ENCODE measurements at regions not wholly inside any gene's neighbourhood (a gene's known extent, or its start where the extent isn't known, plus 50 kb on each side); places are given as distances from the start of the nearest gene placed in this dataset.
"Not testable (repeated sequence)": the region's sequence is repeated elsewhere in the genome, so short reads cannot be mapped to it uniquely, and the experiment has no call there.

DNA sequence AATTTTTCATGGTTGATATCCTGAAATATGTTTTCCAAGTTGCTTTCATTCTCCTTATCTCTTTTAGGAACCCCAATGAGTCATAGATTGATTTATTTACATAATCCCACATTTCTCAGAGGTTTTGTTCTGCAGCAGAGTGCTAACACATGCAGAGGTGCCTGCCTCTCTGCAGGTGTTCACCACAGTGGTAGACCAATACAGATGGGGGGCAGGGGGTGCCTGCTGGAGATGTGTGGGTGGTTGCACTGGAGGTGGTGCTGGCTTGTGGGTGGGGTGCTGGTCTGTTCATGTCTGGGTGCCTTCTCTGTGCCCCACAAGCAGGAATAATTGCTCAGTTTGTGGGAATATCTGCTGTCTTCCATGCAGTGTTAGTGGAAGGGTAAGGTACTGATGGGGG lies 131.1 kb downstream of the JRKL start:
- no peaks in the 10 kb centered on the region for H3K27me3 ChIP-seq (ENCODE audit: low read depth, low read length)
- no peaks in the 10 kb centered on the region for H3K4me1 ChIP-seq (ENCODE audit: control insufficient read depth in 1 of 2, insufficient read depth in 2 of 2, low read length in 2 of 2)
- H3K27ac ChIP-seq (ENCODE audit: low read length), result no peak overlapping the region
- no peaks in the 10 kb centered on the region for H3K36me3 ChIP-seq (ENCODE audit: control insufficient read depth in 1 of 2, insufficient read depth in 2 of 2, low read length in 2 of 2)
- H3K4me3 ChIP-seq (ENCODE audit: low read depth in 1 of 2, low read length in 2 of 2), result no peak overlapping the region
- H3K9me3 ChIP-seq (ENCODE audit: control insufficient read depth in 1 of 2, low read length in 2 of 2), result no peaks in the 10 kb centered on the region

GRCh38 chr11:96523656-96524055 lies 133.8 kb downstream of the JRKL start:
- no peaks in the 10 kb centered on the region for H3K9me3 ChIP-seq (ENCODE audit: control insufficient read depth in 1 of 2, low read length in 2 of 2)
- no peaks in the 10 kb centered on the region for H3K27me3 ChIP-seq (ENCODE audit: low read depth, low read length)
- no peak overlapping the region for H3K4me3 ChIP-seq (ENCODE audit: low read depth in 1 of 2, low read length in 2 of 2)
- H3K27ac ChIP-seq (ENCODE audit: low read length), result no peak overlapping the region
- H3K36me3 ChIP-seq (ENCODE audit: control insufficient read depth in 1 of 2, insufficient read depth in 2 of 2, low read length in 2 of 2), result no peaks in the 10 kb centered on the region
- no peaks in the 10 kb centered on the region for H3K4me1 ChIP-seq (ENCODE audit: control insufficient read depth in 1 of 2, insufficient read depth in 2 of 2, low read length in 2 of 2)

DNA sequence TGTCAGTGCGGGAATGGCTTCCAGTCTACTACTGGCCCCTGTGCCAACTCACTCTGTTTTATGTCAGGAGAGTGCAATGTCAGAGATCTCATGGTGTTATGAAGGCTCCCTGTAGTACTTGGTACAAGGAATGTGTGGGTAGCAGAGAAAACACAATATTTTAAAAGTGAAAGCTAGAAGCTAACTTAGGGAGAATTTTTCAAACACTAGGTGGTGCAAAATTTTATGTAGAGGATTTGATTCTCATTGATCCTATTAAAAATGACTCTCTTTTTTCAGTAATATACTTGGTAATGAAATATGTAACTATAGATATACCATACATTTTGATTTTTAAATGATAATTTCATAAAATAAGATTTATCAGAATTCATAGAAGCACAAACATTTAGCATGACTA lies 134.7 kb downstream of the JRKL start:
- no peak overlapping the region for H3K27ac ChIP-seq (ENCODE audit: low read length)
- no peaks in the 10 kb centered on the region for H3K4me1 ChIP-seq (ENCODE audit: control insufficient read depth in 1 of 2, insufficient read depth in 2 of 2, low read length in 2 of 2)
- H3K9me3 ChIP-seq (ENCODE audit: control insufficient read depth in 1 of 2, low read length in 2 of 2), result no peaks in the 10 kb centered on the region
- H3K36me3 ChIP-seq (ENCODE audit: control insufficient read depth in 1 of 2, insufficient read depth in 2 of 2, low read length in 2 of 2), result no peaks in the 10 kb centered on the region
- no peaks in the 10 kb centered on the region for H3K27me3 ChIP-seq (ENCODE audit: low read depth, low read length)
- H3K4me3 ChIP-seq (ENCODE audit: low read depth in 1 of 2, low read length in 2 of 2), result no peak overlapping the region

GRCh38 chr11:96530473-96530872 lies 140.7 kb downstream of the JRKL start:
- Histone ChIP-seq H3K9me3 (ENCODE audit: control insufficient read depth in 1 of 2, low read length in 2 of 2) (peaks cover 0 to 2% of the 10 kb centered on the region in 2 donors), H3K27ac (ENCODE audit: low read length) (no peak overlapping the region), H3K4me1 (ENCODE audit: control insufficient read depth in 1 of 2, insufficient read depth in 2 of 2, low read length in 2 of 2) (no peaks in the 10 kb centered on the region), H3K27me3 (ENCODE audit: low read depth, low read length) (no peaks in the 10 kb centered on the region), H3K36me3 (ENCODE audit: control insufficient read depth in 1 of 2, insufficient read depth in 2 of 2, low read length in 2 of 2) (no peaks in the 10 kb centered on the region), H3K4me3 (ENCODE audit: low read depth in 1 of 2, low read length in 2 of 2) (no peak overlapping the region)

DNA sequence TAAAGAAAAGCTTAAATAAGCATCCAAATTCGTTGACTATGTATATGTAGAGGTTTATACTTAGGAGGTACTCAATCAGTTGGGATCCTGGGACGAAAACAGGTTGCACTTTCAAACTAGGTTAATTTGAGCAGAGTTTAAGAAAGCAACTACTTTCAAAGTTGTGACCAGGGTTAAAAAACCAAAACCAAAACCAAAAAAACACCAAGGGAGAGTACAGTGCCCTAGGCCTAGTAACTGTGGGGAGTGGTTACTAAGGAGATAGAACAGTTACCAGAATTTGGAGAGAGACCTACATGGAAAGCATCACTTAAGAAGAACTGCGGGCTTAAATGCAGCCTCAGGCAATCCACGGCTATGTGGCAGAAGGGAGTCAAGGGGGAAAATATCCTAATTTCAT lies 148.3 kb downstream of the JRKL start:
- Histone ChIP-seq H3K9me3 (ENCODE audit: control insufficient read depth in 1 of 2, low read length in 2 of 2) (peaks cover 0 to 2% of the 10 kb centered on the region in 2 donors), H3K27me3 (ENCODE audit: low read depth, low read length) (no peaks in the 10 kb centered on the region), H3K4me3 (ENCODE audit: low read depth in 1 of 2, low read length in 2 of 2) (no peak overlapping the region), H3K27ac (ENCODE audit: low read length) (no peak overlapping the region), H3K4me1 (ENCODE audit: control insufficient read depth in 1 of 2, insufficient read depth in 2 of 2, low read length in 2 of 2) (no peaks in the 10 kb centered on the region), H3K36me3 (ENCODE audit: control insufficient read depth in 1 of 2, insufficient read depth in 2 of 2, low read length in 2 of 2) (no peaks in the 10 kb centered on the region)

- Histone ChIP-seq H3K36me3 (ENCODE audit: control insufficient read depth in 1 of 2, insufficient read depth in 2 of 2, low read length in 2 of 2) (no peaks in the 10 kb centered on the region), H3K27me3 (ENCODE audit: low read depth, low read length) (no peaks in the 10 kb centered on the region), H3K9me3 (ENCODE audit: control insufficient read depth in 1 of 2, low read length in 2 of 2) (no peaks in the 10 kb centered on the region), H3K4me3 (ENCODE audit: low read depth in 1 of 2, low read length in 2 of 2) (no peak overlapping the region), H3K27ac (ENCODE audit: low read length) (no peak overlapping the region), H3K4me1 (ENCODE audit: control insufficient read depth in 1 of 2, insufficient read depth in 2 of 2, low read length in 2 of 2) (no peaks in the 10 kb centered on the region)
Measured at GRCh38 chr11:96538622-96539021, 148.8 kb downstream of the JRKL start.

DNA sequence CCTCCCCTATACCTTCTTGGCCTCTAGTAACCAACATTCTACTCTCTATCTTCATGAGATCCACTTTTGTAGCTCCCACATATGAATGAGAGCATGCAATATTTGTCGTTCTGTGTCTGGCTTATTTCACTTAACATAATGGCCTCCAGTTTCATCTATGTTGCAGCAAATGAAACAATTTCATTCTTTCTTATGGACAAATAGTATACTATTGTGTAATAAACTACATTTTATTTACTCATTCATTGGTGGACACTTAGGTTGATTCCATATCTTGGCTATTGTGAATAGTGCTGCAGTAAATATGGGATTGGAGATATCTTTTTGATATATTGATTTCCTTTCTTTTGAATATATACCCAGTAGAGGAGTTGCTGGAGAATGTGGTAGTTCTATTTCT lies 151.1 kb downstream of the JRKL start:
- Histone ChIP-seq H3K9me3 (ENCODE audit: control insufficient read depth in 1 of 2, low read length in 2 of 2) (no peaks in the 10 kb centered on the region), H3K4me3 (ENCODE audit: low read depth in 1 of 2, low read length in 2 of 2) (no peak overlapping the region), H3K27ac (ENCODE audit: low read length) (no peak overlapping the region), H3K4me1 (ENCODE audit: control insufficient read depth in 1 of 2, insufficient read depth in 2 of 2, low read length in 2 of 2) (no peaks in the 10 kb centered on the region), H3K27me3 (ENCODE audit: low read depth, low read length) (no peaks in the 10 kb centered on the region), H3K36me3 (ENCODE audit: control insufficient read depth in 1 of 2, insufficient read depth in 2 of 2, low read length in 2 of 2) (no peaks in the 10 kb centered on the region)

GRCh38 chr11:96543177-96543576 lies 153.4 kb downstream of the JRKL start:
- Histone ChIP-seq H3K36me3 (ENCODE audit: control insufficient read depth in 1 of 2, insufficient read depth in 2 of 2, low read length in 2 of 2) (no peaks in the 10 kb centered on the region), H3K4me3 (ENCODE audit: low read depth in 1 of 2, low read length in 2 of 2) (no peak overlapping the region), H3K9me3 (ENCODE audit: control insufficient read depth in 1 of 2, low read length in 2 of 2) (no peaks in the 10 kb centered on the region), H3K27ac (ENCODE audit: low read length) (no peak overlapping the region), H3K4me1 (ENCODE audit: control insufficient read depth in 1 of 2, insufficient read depth in 2 of 2, low read length in 2 of 2) (no peaks in the 10 kb centered on the region), H3K27me3 (ENCODE audit: low read depth, low read length) (no peaks in the 10 kb centered on the region)

DNA sequence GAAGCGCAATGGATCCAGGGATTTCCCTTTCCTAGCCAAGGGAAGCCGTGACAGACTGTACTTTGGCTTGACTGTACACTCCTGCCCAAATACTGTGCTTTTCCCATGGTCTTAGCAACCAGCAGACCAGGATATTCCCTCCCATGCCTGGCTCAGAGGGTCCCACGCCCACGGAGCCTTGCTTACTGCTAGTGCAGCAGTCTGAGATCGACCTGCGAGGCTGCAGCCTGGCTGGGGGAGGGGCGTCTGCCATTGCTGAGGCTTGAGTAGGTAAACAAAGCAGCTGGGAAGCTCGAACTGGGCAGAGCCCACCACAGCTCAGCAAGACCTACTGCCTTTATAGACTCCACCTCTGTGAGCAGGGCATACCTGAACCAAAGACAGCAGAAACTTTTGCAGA lies 155.4 kb downstream of the JRKL start:
- not testable (repeated sequence) for H3K27ac ChIP-seq (ENCODE audit: low read length); H3K9me3 ChIP-seq (ENCODE audit: control insufficient read depth in 1 of 2, low read length in 2 of 2); H3K36me3 ChIP-seq (ENCODE audit: control insufficient read depth in 1 of 2, insufficient read depth in 2 of 2, low read length in 2 of 2); H3K4me3 ChIP-seq (ENCODE audit: low read depth in 1 of 2, low read length in 2 of 2); H3K4me1 ChIP-seq (ENCODE audit: control insufficient read depth in 1 of 2, insufficient read depth in 2 of 2, low read length in 2 of 2); H3K27me3 ChIP-seq (ENCODE audit: low read depth, low read length)

GRCh38 chr11:96551136-96551535 lies 161.3 kb downstream of the JRKL start:
- no peaks in the 10 kb centered on the region for H3K4me1 ChIP-seq (ENCODE audit: control insufficient read depth in 1 of 2, insufficient read depth in 2 of 2, low read length in 2 of 2)
- H3K27me3 ChIP-seq (ENCODE audit: low read depth, low read length), result no peaks in the 10 kb centered on the region
- no peak overlapping the region for H3K4me3 ChIP-seq (ENCODE audit: low read depth in 1 of 2, low read length in 2 of 2)

GRCh38 chr11:96554236-96554820 lies 164.5 kb downstream of the JRKL start:
- Histone ChIP-seq H3K36me3 (ENCODE audit: control insufficient read depth in 1 of 2, insufficient read depth in 2 of 2, low read length in 2 of 2) (no peaks in the 10 kb centered on the region), H3K4me3 (ENCODE audit: low read depth in 1 of 2, low read length in 2 of 2) (no peak overlapping the region), H3K9me3 (ENCODE audit: control insufficient read depth in 1 of 2, low read length in 2 of 2) (no peaks in the 10 kb centered on the region), H3K4me1 (ENCODE audit: control insufficient read depth in 1 of 2, insufficient read depth in 2 of 2, low read length in 2 of 2) (no peaks in the 10 kb centered on the region), H3K27me3 (ENCODE audit: low read depth, low read length) (no peaks in the 10 kb centered on the region), H3K27ac (ENCODE audit: low read length) (no peak overlapping the region)

More at GRCh38 chr11:96551136-96551535, 161.3 kb downstream of the JRKL start:
- Histone ChIP-seq H3K27ac (ENCODE audit: low read length) (no peak overlapping the region), H3K36me3 (ENCODE audit: control insufficient read depth in 1 of 2, insufficient read depth in 2 of 2, low read length in 2 of 2) (no peaks in the 10 kb centered on the region), H3K9me3 (ENCODE audit: control insufficient read depth in 1 of 2, low read length in 2 of 2) (no peaks in the 10 kb centered on the region)

DNA sequence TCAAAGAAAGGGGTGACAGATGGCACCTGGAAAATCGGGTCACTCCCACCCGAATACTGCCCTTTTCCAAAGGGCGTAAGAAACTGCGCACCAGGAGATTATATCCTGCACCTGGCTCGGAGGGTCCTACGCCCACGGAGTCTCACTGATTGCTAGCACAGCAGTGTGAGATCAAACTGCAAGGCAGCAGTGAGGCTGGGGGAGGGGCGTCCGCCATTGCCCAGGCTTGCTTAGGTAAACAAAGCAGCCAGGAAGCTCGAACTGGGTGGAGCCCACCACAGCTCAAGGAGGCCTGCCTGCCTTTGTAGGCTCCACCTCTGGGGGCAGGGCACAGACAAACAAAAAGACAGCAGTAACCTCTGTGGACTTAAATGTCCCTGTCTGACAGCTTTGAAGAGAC lies 166.0 kb downstream of the JRKL start:
- not testable (repeated sequence) for H3K27ac ChIP-seq (ENCODE audit: low read length); H3K4me1 ChIP-seq (ENCODE audit: control insufficient read depth in 1 of 2, insufficient read depth in 2 of 2, low read length in 2 of 2); H3K27me3 ChIP-seq (ENCODE audit: low read depth, low read length); H3K36me3 ChIP-seq (ENCODE audit: control insufficient read depth in 1 of 2, insufficient read depth in 2 of 2, low read length in 2 of 2); H3K9me3 ChIP-seq (ENCODE audit: control insufficient read depth in 1 of 2, low read length in 2 of 2); H3K4me3 ChIP-seq (ENCODE audit: low read depth in 1 of 2, low read length in 2 of 2)

Data from muscle layer of duodenum (tissue), 2 donors.